GM23338 (cell line): ENCODE measurements at regions not wholly inside any gene's neighbourhood (a gene's known extent, or its start where the extent isn't known, plus 50 kb on each side); places are given as distances from the start of the nearest gene placed in this dataset.

ENCODE experiments used
- CREB1 ChIP-seq: fragments of 250-450 bp; sonication (Bioruptor Pico); IDR thresholded peaks from 2 replicates; pipeline ENCODE4 v1.5.0; 2020; ENCODE audit warnings: low read depth, mild to moderate bottlenecking, moderate library complexity
- EZH2 ChIP-seq: fragments of 200-600 bp; sonication (generic); IDR thresholded peaks from one replicate; pipeline ENCODE4 v1.8.0; 2017; ENCODE audit warnings: antibody characterized with exemption, mild to moderate bottlenecking, low read depth; ENCODE audit not compliant: unreplicated experiment
- EZH2phosphoT487 ChIP-seq: fragments of 200-600 bp; sonication (generic); IDR thresholded peaks from one replicate; pipeline ENCODE4 v1.8.1; 2018; ENCODE audit warnings: antibody characterized with exemption; ENCODE audit not compliant: unreplicated experiment
- POLR2AphosphoS5 ChIP-seq: IDR thresholded peaks from 2 replicates; pipeline ENCODE4 v1.6.1; 2016; ENCODE audit warnings: antibody characterized with exemption, low read depth
- TF ChIP-seq, protein P1 (sequence below), 2 experiments: fragments of 200-600 bp in 1 of 2; sonication (generic) in 1 of 2; conservative IDR thresholded peaks; 2 replicates each; pipeline versions ENCODE4 v1.5.1 to v1.6.1; 2016 to 2017; ENCODE audit warnings: antibody characterized with exemption in 2 of 2, low read depth in 2 of 2, mild to moderate bottlenecking in 2 of 2, moderate library complexity in 1 of 2

GRCh38 chr5:163967268-163967667, 461.8 kb downstream of the MAT2B start:
- TF ChIP-seq POLR2AphosphoS5 (no peak), CREB1 (CRISPR knock-in tag) (no peak), EZH2phosphoT487 (no peak), EZH2 (no peak)
- TF ChIP-seq, protein P1, sequence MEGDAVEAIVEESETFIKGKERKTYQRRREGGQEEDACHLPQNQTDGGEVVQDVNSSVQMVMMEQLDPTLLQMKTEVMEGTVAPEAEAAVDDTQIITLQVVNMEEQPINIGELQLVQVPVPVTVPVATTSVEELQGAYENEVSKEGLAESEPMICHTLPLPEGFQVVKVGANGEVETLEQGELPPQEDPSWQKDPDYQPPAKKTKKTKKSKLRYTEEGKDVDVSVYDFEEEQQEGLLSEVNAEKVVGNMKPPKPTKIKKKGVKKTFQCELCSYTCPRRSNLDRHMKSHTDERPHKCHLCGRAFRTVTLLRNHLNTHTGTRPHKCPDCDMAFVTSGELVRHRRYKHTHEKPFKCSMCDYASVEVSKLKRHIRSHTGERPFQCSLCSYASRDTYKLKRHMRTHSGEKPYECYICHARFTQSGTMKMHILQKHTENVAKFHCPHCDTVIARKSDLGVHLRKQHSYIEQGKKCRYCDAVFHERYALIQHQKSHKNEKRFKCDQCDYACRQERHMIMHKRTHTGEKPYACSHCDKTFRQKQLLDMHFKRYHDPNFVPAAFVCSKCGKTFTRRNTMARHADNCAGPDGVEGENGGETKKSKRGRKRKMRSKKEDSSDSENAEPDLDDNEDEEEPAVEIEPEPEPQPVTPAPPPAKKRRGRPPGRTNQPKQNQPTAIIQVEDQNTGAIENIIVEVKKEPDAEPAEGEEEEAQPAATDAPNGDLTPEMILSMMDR (conservative IDR thresholded peaks at IDR 0.05; ENCODE audit: low read depth in 2 of 2): no peak
